Occipital lobe (tissue), 1 donor: ENCODE measurements at regions not wholly inside any gene's neighbourhood (a gene's known extent, or its start where the extent isn't known, plus 50 kb on each side); places are given as distances from the start of the nearest gene placed in this dataset.
A peak's percentile ranks its signal among the peaks of the same experiment; 100 is the strongest.
"Not testable (repeated sequence)": the region's sequence is repeated elsewhere in the genome, so short reads cannot be mapped to it uniquely, and the experiment has no call there.

ENCODE experiments used
- DNase-seq: peaks from one replicate; lab custom pipeline; 2025; lab: John Stamatoyannopoulos, UW

DNA sequence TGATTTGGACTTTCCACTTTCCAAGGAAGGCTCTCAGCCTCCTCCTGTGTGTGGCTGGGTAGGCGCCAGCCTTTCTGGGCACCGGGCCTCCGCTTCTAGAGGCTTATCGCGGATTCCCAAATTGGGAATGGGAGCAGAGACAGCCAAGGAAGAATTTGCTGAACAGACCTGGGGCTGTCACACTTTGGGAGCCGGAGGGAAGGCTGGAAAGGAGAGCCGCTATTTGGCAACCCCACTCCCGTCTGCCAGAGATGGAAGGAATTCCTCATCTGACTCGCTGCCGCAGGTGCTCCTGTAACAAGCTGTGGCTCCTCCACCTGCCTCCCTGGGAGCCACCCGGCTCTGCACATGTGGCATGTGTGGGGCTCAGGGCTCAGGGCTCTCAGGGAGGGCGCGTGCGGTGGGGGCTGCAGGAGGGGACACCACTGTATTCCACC lies 50.8 kb upstream of the ECHDC3 start:
- DNase-seq = peak; percentile 38

DNA sequence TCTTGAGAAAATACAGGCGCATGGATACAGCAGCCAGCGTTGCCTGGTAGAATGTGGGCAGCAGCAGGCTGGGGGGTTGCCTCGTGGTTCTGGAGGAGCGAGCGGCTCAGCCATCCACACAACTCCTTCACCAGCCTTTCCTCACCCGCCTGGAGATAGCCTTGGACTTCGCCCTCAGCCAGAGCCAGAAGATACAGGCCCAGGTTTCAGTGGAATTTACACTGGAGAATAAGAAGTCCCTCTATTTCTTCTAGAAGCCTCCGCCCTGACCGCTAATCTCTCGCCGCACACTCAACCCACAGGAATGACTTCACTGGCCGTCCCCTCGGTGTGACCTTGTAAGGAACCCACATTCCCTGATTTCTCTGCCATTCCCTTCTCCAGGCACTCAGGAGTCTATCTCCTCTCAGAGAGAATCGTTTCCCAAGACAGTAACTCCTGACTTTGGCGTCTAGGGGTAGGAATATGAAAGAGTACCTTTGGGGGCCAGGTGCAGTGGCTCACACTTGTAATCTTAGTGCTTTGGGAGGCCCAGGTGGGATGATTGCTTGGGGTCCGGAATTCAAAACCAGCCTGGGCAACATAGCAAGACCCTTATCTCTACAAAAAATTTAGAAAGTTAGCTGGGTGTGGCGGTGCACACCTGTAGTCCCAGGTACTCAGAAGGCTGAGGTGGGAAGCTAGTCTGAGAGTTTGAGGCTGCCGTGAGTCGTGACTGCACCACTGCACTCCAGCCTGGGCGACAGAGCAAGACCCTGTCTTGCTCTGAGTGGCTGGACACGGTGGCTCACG lies 52.0 kb upstream of the ECHDC3 start:
- no peak for DNase-seq

DNA sequence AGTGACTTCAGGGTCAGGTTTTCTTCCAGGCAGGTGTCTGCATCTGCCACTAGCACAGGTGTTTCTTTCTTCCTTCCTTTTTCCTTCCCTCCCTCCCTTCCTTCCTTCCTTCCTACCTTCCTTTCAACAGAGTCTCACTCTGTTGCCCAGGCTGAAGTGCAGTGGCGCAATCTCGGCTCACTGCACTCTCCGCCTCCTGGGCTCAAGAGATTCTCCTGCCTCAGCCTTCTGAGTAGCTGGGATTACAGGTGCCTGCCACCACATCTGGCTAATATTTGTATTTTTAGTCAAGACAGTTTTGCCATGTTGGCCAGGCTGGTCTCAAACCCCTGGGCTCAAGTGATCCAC lies 53.8 kb upstream of the ECHDC3 start:
- DNase-seq = not testable (repeated sequence)

DNA sequence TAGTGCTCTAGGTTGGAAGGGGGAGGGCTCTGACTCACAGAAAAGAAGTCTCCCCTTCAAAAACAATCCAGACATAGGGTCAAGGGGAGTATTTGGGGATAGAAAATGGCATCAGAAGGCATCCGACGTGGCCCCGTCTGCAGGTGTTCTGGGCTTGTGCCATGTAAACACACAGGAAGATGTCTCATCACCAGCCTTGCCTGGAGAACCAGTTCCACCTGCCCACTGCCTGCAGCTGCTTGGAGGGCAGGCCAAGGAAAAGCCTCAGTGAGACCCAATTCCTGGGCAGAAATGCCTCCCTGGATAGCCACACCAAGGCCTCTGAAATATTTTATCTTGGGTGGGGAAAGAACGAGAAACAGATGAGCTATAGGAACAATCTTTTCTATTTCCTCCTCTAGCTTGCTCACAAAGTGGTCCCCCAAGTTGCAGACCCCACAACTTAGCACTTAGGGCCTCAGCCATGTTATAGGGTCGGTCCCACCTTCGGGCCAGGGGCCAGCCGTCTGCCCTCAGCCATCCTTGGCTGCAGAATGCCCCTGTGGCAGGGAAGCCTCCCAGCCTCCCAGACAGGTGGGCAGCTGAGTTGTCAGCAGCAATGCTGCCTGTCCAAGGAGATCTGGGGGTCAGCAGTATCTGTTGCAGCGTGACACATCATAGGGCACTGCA lies 54.3 kb upstream of the ECHDC3 start:
- no peak for DNase-seq

- DNase-seq = no peak
Measured at GRCh38 chr10:11687357-11687771, 54.8 kb upstream of the ECHDC3 start.

GRCh38 chr10:11685787-11686218 lies 56.4 kb upstream of the ECHDC3 start:
- DNase-seq = no peak

DNA sequence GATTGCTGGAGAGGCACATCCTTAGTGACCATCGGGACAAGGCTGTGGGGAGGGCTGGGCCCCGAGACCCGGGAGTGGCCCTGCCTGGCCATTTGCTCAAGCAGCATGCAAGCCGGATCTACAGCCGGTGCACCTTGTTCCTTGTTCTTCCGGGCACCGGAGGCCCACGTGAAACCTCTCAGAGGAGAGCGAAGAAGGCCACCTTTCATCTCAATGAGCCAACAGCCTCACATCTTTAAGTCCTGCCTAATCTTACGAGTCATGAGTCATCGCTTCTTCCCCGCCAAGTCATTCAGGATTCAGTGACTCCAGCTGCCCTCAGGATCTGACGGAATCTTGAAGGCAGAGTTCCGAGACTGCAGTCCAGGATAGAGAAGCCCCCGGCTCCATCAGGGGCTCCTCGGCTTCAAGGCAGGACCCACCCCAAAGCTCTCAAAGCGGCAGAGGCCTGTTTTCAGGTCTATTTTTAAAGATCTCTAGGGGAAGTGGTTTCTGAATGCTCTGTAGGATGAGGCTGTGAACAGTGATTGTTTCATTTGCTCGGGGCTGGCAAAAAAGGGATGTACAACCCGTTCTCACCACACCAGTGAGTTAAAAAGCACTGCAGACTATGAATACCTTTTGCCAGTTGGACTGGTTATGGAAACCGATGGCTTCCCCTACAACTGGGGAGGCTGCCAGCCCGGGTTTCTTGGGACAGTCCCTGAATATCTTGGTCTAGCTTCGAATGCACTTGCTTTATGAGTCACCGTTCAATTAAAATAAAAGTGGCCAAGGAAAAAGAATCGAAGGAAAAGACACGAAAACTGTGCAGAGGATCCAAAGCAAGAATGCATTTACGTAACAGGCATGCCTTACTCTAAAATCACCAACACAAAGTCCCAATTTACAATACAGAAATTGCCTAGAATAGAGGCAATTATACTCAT lies 57.2 kb upstream of the ECHDC3 start:
- DNase-seq = peak; percentile 66

DNA sequence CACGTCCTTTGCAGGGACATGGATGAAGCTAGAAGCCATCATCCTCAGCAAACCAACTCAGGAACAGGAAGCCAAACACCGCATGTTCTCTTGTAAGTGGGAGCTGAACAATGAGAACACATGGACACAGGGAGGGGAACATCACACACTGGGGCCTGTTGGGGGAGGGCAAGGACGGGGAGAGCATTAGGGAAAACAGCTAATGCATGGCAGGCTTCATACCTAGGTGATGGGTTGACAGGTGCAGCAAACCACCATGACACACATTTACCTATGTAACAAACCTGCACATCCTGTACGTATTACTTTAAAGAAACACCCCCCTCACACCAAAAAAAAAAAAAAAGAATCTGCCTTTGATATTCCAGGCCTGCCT lies 57.9 kb upstream of the ECHDC3 start:
- DNase-seq = not testable (repeated sequence)

DNA sequence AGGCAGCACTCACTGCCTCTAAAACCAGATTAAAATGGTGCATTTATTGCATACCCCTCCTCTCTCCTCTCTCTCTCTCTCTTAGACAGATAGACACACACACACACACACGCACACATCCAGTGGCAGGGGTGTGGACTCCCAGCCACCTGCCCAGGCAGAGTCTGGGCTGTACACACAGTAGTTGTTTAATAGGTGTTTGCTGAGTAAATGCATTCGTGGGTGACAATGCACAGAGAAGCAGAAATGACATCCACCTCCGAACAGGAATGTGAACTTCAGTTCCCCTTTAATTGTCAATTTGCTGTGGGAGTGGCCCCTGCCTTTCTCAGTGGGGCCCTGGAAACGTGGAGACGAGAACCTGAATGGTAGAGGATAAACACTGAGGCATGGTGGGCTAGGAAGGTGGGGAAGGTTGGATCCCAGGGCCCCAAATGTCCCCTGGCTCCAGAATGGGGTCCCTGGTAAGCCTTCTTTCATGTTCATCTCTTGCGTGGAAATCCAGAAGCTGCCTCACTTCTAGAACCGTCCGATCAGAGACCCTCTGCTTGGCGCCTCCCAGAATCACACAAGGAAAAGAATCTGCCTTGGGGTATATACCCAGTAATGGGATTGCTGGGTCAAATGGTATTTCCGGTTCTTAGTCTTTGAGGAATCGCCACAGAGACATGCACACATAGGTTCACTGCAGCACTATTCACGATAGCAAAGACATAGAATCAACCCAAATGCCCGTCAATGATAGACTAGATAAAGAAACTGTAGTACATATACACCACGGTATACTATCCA lies 58.5 kb upstream of the ECHDC3 start:
- DNase-seq = no peak

GRCh38 chr10:11682851-11683250 lies 59.3 kb upstream of the ECHDC3 start:
- DNase-seq = no peak

- DNase-seq = no peak
Measured at GRCh38 chr10:11682267-11682683, 59.9 kb upstream of the ECHDC3 start.

- no peak for DNase-seq
Measured at GRCh38 chr10:11680496-11680895, 61.7 kb upstream of the ECHDC3 start.

GRCh38 chr10:11679946-11680345 lies 62.2 kb upstream of the ECHDC3 start:
- DNase-seq = no peak

- DNase-seq = no peak
Measured at GRCh38 chr10:11678074-11678793, 63.9 kb upstream of the ECHDC3 start.

- no peak for DNase-seq
Measured at GRCh38 chr10:11677480-11677879, 64.7 kb upstream of the ECHDC3 start.

- no peak for DNase-seq
Measured at GRCh38 chr10:11673346-11674280, 62.2 kb upstream of the USP6NL start.

GRCh38 chr10:11672836-11673235 lies 61.4 kb upstream of the USP6NL start:
- DNase-seq = no peak

DNA sequence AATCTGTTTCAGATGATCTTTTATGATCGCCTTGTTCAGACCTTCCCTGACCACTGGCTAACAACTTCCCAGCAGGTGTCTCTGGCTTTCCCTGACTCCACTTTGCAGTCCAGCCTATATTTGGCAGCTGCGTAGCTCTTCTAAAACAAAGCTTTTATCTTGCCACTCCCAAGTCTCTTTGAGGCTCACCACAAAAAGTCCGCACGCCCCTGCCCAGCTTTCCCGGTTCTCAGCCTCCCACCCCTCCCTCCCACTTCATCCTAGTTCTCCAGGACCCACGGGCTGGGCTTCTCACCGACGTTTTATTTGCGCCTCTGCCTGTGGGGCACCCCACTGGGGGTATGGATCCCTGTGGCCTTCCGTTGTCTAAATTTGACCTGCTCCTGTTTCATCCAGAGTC lies 58.9 kb upstream of the USP6NL start:
- no peak for DNase-seq

DNA sequence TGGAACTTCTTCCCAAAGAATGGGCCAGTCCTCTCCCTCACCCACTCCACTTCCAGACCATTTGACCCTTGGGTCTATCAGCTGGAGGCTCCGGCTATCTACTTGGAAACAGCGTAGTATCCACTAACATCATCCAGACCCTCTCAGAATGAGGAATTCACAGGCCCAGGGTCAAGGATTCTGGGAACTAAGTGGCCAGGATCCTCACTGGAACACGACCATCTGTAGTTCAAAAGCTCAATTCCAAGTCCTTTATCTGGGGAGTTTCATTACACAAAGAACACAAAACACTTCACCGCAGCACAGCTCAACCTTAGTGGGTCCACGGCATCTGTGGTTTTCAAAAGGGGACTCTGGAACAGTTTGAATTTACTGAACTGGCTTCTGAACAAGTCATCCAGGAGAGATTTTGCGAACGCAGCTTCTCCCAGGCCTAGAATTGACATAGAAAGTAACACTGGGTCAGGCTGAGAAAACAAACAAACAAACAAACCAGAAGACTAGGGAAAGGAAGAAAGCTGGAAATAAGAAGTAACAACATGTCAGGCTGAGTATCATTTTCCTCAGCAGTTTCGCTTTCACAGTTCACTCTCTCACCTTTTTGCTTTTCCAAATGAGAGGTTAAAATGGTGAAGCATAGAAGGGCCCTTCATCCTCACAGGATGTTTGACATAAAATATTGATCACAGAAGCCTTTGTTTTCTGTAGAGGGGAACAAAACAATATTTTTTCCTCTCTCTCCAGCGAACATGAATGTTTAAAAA lies 57.6 kb upstream of the USP6NL start:
- DNase-seq = no peak
